Endothelial cell of umbilical vein (primary cell): ENCODE measurements at regions not wholly inside any gene's neighbourhood (a gene's known extent, or its start where the extent isn't known, plus 50 kb on each side); places are given as distances from the start of the nearest gene placed in this dataset.

Source experiments
- POLR2AphosphoS5 ChIP-seq: IDR thresholded peaks from 2 replicates; pipeline ENCODE4 v1.6.1; 2012; ENCODE audit warnings: low read depth, mild to moderate bottlenecking, control low read depth, low read length, moderate library complexity; ENCODE audit not compliant: insufficient read depth
- TF ChIP-seq, protein P1 (sequence below), 2 donors: IDR thresholded peaks; 1 replicate in 1 of 2; 2 replicates in 1 of 2; pipeline ENCODE4 v1.5.1; 2011; ENCODE audit warnings: low read length in 2 of 2, mild to moderate bottlenecking in 2 of 2, moderate library complexity in 2 of 2, control low read depth in 1 of 2, inconsistent platforms in 1 of 2, low read depth in 1 of 2; ENCODE audit not compliant: insufficient read depth in 1 of 2; ENCODE audit errors: extremely low read depth in 1 of 2

DNA sequence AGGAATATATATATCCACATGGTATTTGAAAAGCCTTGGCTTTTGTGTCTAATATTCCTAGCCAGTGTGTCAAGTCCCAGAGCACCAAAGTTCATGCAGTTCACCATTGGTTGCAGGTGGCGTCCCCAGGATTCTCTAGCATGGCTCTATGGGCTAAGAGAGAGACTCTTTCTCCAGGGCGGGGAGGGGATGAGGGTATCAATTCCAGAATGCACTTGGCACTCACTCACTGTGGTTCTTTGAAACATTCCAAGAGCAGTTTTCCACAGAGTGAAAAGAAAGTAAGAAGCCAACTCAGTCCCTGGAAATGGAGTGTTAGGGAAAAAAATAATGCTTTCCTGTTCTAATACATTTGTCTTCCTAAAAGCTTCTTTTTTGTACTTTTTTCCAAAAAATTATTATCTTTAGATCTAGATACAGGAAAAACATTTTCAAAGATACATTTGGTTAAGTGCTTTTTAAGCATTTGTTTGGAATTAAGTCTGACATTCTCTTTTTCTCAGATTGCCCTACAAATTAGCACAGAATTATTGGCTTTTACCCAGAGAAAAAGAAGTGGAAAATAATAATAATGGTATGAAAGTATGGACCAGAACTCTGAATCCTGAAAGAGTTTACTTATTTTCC, 239.9 kb downstream of the PAX3 start:
- no peak for TF ChIP-seq POLR2AphosphoS5
- TF ChIP-seq, protein P1, sequence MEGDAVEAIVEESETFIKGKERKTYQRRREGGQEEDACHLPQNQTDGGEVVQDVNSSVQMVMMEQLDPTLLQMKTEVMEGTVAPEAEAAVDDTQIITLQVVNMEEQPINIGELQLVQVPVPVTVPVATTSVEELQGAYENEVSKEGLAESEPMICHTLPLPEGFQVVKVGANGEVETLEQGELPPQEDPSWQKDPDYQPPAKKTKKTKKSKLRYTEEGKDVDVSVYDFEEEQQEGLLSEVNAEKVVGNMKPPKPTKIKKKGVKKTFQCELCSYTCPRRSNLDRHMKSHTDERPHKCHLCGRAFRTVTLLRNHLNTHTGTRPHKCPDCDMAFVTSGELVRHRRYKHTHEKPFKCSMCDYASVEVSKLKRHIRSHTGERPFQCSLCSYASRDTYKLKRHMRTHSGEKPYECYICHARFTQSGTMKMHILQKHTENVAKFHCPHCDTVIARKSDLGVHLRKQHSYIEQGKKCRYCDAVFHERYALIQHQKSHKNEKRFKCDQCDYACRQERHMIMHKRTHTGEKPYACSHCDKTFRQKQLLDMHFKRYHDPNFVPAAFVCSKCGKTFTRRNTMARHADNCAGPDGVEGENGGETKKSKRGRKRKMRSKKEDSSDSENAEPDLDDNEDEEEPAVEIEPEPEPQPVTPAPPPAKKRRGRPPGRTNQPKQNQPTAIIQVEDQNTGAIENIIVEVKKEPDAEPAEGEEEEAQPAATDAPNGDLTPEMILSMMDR (IDR thresholded peaks at IDR 0.05; ENCODE audit: extremely low read depth in 1 of 2, insufficient read depth in 1 of 2, low read depth in 1 of 2, low read length in 2 of 2), result no peak
